22Rv1 (cell line): ENCODE measurements at regions not wholly inside any gene's neighbourhood (a gene's known extent, or its start where the extent isn't known, plus 50 kb on each side); places are given as distances from the start of the nearest gene placed in this dataset.
A peak's percentile ranks its signal among the peaks of the same experiment; 100 is the strongest.

ENCODE experiments used
- H3K27ac ChIP-seq: fragments of 450-650 bp; 2 replicates; pipeline ENCODE4 v1.5.1; 2017
- ZFX ChIP-seq: fragments of 450-650 bp; IDR thresholded peaks from 2 replicates; pipeline ENCODE4 v1.6.1; 2017; ENCODE audit warnings: antibody characterized with exemption, borderline replicate concordance
- TF ChIP-seq, protein P1 (sequence below): fragments of 450-650 bp; IDR thresholded peaks from 2 replicates; pipeline ENCODE4 v1.5.1; 2017; ENCODE audit warnings: mild to moderate bottlenecking

DNA sequence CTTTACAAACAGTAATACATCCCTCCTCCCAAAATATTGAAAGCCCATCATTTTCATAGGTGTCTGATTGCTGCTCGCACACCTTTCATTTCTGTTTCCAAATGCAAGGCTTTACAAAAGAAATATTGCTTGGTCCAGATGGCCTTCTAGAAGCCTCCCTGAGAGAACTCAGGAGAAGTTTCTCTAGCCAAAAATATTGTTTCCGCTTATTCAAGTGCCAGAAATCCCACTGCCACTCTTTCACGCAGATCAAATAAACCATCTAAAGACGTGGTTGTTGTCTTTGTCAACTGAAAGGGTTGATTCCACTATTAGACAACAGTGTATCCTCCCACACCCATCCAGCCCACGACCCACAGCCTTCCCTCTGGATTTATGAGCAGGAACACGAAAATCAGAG is 96.2 kb downstream of the ZIC5 start:
- no peak overlapping the region for H3K27ac ChIP-seq
- TF ChIP-seq, protein P1, sequence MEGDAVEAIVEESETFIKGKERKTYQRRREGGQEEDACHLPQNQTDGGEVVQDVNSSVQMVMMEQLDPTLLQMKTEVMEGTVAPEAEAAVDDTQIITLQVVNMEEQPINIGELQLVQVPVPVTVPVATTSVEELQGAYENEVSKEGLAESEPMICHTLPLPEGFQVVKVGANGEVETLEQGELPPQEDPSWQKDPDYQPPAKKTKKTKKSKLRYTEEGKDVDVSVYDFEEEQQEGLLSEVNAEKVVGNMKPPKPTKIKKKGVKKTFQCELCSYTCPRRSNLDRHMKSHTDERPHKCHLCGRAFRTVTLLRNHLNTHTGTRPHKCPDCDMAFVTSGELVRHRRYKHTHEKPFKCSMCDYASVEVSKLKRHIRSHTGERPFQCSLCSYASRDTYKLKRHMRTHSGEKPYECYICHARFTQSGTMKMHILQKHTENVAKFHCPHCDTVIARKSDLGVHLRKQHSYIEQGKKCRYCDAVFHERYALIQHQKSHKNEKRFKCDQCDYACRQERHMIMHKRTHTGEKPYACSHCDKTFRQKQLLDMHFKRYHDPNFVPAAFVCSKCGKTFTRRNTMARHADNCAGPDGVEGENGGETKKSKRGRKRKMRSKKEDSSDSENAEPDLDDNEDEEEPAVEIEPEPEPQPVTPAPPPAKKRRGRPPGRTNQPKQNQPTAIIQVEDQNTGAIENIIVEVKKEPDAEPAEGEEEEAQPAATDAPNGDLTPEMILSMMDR: no peak
- TF ChIP-seq ZFX: no peak

DNA sequence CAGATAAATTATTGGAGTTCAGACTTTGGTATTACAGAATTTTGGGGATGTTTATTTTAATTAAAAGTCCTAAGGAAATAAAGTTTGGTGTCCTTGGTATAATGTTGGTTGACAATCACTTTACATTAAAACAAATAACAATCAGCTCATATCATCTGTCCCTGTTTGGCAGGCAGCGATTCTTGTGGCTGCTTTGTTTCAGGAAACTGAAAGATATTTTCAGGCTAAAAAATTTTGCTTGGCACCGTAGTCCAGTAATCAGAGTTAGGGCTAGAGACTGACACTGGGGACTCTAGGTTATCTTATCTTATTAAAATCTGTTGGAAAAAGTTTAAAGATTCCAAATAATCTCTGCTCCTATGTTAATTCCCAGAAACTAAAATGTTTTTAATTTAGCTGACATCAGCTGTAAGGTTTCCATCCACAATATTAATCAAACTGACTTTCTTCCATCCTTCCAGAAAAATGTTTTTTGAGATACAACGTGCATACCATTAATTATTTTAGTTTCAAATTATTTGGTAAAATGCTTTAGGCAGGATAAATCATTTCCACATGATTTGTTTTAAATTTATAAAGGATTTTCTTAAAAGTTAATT is 97.6 kb downstream of the ZIC5 start:
- no peak overlapping the region for H3K27ac ChIP-seq

DNA sequence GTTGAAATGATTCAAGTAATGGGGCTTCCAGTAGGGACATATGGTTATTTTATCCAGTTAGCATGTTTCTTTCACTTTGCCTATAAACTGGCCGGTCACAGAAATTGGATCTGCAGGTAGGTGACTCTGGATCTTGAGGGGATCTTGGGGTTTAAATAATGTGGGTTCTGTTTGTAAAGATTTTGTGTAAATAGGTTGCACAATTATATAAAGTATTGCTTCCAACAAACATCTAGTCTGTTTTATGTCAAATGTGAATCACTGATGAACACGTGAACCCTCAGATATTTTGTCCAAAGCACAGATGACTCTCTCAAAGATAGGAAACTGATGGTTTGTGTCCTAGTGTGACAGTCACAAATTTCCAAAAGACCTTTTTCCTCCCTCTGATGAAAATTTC is 98.4 kb downstream of the ZIC5 start:
- H3K27ac ChIP-seq: no peak overlapping the region
- TF ChIP-seq ZFX: no peak
- TF ChIP-seq, protein P1: no peak

More for the DNA sequence above, 97.6 kb downstream of the ZIC5 start:
- TF ChIP-seq, protein P1: no peak

DNA sequence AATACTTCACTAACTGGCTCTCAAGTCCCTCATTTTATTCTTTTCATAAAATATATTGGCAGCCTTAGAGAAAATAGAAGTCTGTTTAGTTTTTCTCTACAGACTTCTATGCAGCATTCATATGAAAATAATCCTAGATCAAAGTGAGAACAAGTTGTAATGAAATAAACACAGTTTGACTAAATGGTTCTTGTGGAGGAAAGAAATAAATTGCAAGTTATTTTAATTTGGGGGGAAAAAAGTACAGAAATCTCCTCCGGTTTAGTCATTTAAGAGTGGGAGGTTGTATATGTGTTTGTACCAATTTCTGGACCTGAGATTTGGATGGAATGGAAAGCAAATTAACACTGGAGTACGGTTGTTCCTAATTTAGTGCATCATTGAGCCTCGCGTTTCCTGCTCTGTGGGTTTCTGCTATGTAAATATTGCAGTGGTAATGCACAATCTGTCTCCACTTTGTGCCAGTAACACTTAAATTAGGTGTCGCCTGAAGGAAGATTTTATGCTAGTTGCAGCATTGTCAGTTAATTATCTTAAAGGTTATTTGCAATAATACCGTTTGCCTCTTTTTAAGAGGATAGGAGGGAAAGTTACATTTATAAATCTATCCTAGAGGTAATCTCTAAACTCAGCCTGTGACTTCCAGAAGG is 100.2 kb downstream of the ZIC5 start:
- no peak for TF ChIP-seq ZFX
- TF ChIP-seq, protein P1: no peak
- peak overlapping the region; percentile 79 for H3K27ac ChIP-seq

DNA sequence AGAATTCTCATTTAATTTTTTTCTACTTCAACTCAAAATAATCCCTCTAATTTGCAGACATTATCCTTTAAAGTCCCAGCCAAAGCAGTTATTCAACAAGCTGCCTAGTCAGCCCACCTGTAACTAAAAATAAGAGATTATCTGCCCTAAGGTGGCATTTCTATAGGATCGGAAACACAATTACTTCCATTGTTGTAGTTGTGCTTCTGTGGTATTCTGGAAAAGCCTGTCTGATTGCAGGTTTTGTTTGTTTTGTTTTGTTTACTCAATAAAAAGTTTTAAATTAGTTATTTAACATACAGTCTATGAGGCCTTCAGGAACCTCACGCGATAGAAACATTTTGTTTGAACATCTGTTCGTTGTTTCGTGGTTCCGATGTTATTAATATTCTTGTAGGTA is 101.0 kb downstream of the ZIC5 start:
- TF ChIP-seq, protein P1: no peak
- peak overlapping the region; percentile 79 for H3K27ac ChIP-seq

DNA sequence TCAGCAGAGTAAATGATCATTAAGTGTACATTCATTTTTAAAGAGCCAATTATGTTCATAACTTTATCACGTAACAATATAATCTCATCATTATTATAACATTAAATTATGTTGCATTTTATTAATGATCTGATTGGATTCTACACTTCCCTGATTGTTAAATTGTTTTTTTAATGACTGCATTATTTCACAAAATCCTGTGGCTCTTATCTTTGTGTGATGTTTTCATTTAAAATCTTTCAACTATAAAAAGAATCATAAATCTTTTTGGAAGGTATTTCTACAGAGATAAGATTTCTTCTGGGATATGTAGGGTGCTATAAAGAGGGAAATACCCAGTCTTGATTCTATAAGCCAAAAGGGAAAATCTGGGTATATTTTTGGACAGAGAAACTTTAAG is 101.7 kb downstream of the ZIC5 start:
- H3K27ac ChIP-seq: peak overlapping the region; percentile 79
- TF ChIP-seq ZFX: no peak
- TF ChIP-seq, protein P1: no peak

DNA sequence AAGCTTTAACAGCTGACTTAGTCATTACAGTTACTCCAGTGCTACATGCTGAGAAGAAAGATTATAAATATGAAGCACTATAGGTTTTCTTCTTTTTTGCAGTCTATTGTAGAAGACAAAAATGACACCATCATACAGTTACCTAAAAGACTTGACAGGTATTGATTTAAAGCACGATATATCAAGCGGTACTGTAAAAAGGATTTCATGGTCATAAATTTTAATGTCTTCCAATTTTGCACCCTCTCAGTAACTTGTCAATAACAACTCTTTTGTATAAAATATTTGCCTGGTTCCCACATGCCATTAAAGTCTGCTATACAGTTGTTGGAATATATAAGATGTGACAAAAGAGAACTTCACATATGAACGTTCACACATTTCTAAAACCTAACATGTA is 102.8 kb downstream of the ZIC5 start:
- TF ChIP-seq, protein P1: no peak
- TF ChIP-seq ZFX: no peak
- H3K27ac ChIP-seq: no peak overlapping the region
